Colonic mucosa (tissue), 4 donors: ENCODE measurements at regions not wholly inside any gene's neighbourhood (a gene's known extent, or its start where the extent isn't known, plus 50 kb on each side); places are given as distances from the start of the nearest gene placed in this dataset.

Source experiments
- DNase-seq: peaks from one replicate; pipeline ENCODE4 v3.0.0-alpha.2; 2020
- H3K27ac ChIP-seq: fragments of 200-600 bp; one replicate; pipeline ENCODE4 v1.8.0; 2021
- H3K27me3 ChIP-seq: fragments of 200-600 bp; one replicate; pipeline ENCODE4 v1.8.0; 2021
- H3K36me3 ChIP-seq: fragments of 200-600 bp; one replicate; pipeline ENCODE4 v1.8.0; 2021
- H3K4me1 ChIP-seq: fragments of 200-600 bp; one replicate; pipeline ENCODE4 v1.8.0; 2021; ENCODE audit warnings: mild to moderate bottlenecking
- H3K4me3 ChIP-seq: fragments of 200-600 bp; one replicate; pipeline ENCODE4 v1.8.0; 2021
- H3K9ac ChIP-seq, 2 donors: one replicate each; pipeline ENCODE4 v1.7.0; 2013; ENCODE audit warnings: control low read depth in 2 of 2, low read depth in 2 of 2, low read length in 2 of 2
- H3K9me3 ChIP-seq: fragments of 200-600 bp; one replicate; pipeline ENCODE4 v1.8.0; 2021
- CTCF ChIP-seq: fragments of 200-600 bp; IDR thresholded peaks from one replicate; pipeline ENCODE4 v1.8.0; 2022; ENCODE audit warnings: antibody characterized with exemption, mild to moderate bottlenecking
- intact Hi-C: fragments of 100-400 bp; cut with DNase I; formaldehyde crosslinking; loops from one replicate; pipeline ENCODE4 v1.14.1; 2022
- donor health status: healthy.
- donor health status: DM: no; HTN: no; CAD: no.
- donor health status: DM: no; HTN: no; CAD: no.

DNA sequence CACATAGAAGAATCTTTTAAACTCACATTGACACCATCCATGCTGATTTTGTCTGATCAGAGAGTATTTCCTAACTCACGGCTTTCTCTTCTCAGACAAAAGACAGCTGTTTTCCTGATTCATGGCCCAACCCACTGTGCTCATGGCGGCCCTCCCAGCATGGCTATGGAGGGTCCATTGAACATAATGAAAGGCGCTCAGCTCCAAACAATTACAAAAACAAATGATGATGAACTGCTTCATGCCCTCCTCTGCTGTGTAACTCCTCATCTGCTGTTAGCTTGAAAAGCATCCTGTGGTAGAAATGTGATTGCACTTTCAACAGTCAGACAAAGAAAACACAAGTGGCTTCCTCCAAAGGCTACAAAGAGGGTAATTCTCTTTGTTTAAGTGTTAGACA lies 673.8 kb downstream of the PRELID2 start:
- intact Hi-C loops: no loop called here
- Histone ChIP-seq H3K27me3 (no peaks in the 10 kb centered on the region), H3K9me3 (no peaks in the 10 kb centered on the region), H3K4me3 (no peak overlapping the region), H3K4me1 (no peaks in the 10 kb centered on the region), H3K9ac (no peak overlapping the region), H3K36me3 (no peaks in the 10 kb centered on the region), H3K27ac (no peak overlapping the region)
- DNase-seq: no peak
- TF ChIP-seq CTCF: no peak

- Histone ChIP-seq H3K9me3 (no peaks in the 10 kb centered on the region), H3K36me3 (no peaks in the 10 kb centered on the region), H3K4me1 (no peaks in the 10 kb centered on the region), H3K27ac (no peak overlapping the region), H3K4me3 (no peak overlapping the region), H3K27me3 (no peaks in the 10 kb centered on the region), H3K9ac (no peak overlapping the region)
- no peak for DNase-seq
- intact Hi-C loops: no loop called here
- TF ChIP-seq CTCF: no peak
These were observed 674.5 kb downstream of the PRELID2 start for GRCh38 chr5:145160679-145161078.

DNA sequence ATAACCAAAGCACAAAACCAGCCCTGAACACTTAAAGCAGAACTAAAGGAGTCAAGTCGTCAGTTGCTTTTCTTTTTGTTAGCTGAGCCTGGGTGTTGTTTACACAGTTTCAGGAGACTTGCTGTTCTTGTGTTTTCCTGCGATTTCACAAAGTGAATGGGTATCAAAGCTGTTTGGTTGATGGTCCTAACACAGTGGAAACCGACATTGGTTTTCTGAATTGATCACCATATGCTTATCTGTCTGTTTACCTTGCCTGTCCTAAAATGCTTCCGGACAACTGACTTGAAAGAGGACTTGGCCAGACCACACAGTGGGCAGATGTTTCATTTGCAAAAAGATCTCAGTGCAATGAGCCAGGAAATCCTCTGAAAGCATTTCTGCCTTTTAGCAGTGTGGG lies 676.4 kb downstream of the PRELID2 start:
- no peak for DNase-seq
- no peak overlapping the region for H3K4me3 ChIP-seq
- no peak overlapping the region for H3K27ac ChIP-seq
- no peak for TF ChIP-seq CTCF
- H3K4me1 ChIP-seq: no peaks in the 10 kb centered on the region
- H3K36me3 ChIP-seq: no peaks in the 10 kb centered on the region
- intact Hi-C loops: no loop called here
- no peak overlapping the region for H3K9ac ChIP-seq
- no peaks in the 10 kb centered on the region for H3K9me3 ChIP-seq
- H3K27me3 ChIP-seq: no peaks in the 10 kb centered on the region

DNA sequence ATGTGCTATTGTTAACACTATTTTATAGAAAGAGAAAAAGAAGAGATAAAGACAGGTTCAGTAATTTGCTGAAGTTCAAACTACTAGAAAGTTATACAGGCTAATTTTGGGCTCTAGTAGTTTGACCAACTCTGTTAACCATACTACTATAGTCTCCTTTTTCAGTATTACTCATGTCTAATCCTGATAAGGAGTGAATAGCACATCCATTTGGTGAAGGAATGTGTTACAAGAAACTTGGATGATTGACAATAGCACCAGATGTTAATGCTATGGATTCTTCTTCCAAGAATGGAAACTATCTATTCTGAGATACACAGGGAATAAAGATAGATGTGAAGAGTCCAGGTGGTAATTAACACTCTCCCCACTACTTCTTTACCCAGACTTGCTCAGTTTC lies 677.3 kb downstream of the PRELID2 start:
- Histone ChIP-seq H3K9ac (no peak overlapping the region), H3K4me3 (no peak overlapping the region), H3K9me3 (no peaks in the 10 kb centered on the region), H3K27me3 (no peaks in the 10 kb centered on the region), H3K4me1 (no peaks in the 10 kb centered on the region), H3K27ac (no peak overlapping the region), H3K36me3 (no peaks in the 10 kb centered on the region)
- intact Hi-C loops: no loop called here
- no peak for DNase-seq
- TF ChIP-seq CTCF: no peak

DNA sequence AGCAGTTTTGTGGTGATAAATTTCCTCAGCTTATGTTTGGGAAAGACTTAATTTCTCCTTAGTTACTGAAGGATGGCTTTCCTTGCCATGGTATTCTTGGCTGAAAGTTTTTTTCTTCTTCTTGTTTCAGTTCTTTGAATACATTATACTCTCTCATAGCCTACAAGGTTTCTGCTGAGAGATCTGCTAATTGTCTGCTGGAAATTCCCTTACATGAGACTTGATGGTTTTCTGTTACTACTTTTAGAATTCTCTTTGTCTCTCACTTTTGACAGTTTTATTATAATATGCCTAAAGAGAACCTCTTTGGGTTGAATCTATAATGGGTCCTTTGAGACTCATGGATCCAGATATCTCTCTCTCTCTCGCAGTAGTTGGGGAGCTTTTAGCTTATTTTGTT lies 693.6 kb downstream of the PRELID2 start:
- no peak overlapping the region for H3K9ac ChIP-seq
- H3K27ac ChIP-seq: no peak overlapping the region
- no peak for DNase-seq
- no peaks in the 10 kb centered on the region for H3K36me3 ChIP-seq
- no peaks in the 10 kb centered on the region for H3K27me3 ChIP-seq
- no peaks in the 10 kb centered on the region for H3K9me3 ChIP-seq
- no peak overlapping the region for H3K4me3 ChIP-seq
- no peak for TF ChIP-seq CTCF
- intact Hi-C loops: no loop called here
- H3K4me1 ChIP-seq: no peaks in the 10 kb centered on the region

- TF ChIP-seq CTCF: no peak
- no peak for DNase-seq
- H3K9ac ChIP-seq: no peak overlapping the region
- intact Hi-C loops: no loop called here
- no peaks in the 10 kb centered on the region for H3K27me3 ChIP-seq
- no peak overlapping the region for H3K4me3 ChIP-seq
- H3K36me3 ChIP-seq: no peaks in the 10 kb centered on the region
- H3K27ac ChIP-seq: no peak overlapping the region
- no peaks in the 10 kb centered on the region for H3K9me3 ChIP-seq
- no peaks in the 10 kb centered on the region for H3K4me1 ChIP-seq
These were observed 704.1 kb downstream of the PRELID2 start for GRCh38 chr5:145130996-145131395.
